ENCODE measurements at regions not wholly inside any gene's neighbourhood (a gene's known extent, or its start where the extent isn't known, plus 50 kb on each side); places are given as distances from the start of the nearest gene placed in this dataset.
A peak's percentile ranks its signal among the peaks of the same experiment; 100 is the strongest.

DNA sequence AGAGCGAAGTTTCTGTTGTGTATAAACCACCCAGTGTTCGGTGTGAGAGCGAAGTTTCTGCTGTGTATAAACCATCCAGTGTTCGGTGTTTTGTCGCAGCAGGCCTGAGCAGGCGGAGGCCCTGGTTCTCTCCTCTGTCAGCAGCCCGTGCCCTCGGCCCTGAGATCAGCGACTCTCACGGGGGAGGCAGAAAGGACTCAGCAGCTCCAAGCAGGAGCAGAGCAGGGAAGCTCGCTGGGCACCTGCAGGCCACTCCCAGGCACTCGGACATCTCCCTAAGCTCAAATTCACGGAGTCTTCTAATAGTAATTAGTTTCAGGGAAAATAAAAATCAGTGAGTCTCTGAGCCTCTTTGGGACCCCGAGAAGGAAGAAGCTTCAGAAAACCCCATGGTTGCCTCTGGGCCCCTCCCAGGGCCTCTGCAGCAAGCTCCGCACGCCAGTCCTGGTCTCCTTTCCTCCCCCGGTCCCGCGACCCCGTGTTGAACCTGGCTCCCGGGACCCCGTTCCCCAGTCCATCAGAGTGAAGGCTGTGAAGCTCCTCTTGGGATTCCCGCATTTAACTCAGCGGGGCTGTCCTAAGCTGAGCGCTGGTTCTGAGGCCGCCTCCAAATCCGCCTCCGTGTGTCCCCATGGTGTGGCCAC lies 81.9 kb upstream of the ADAMTS2 start:
- Mint-ChIP-seq H3K27me3 (no peaks in the 10 kb centered on the region), H3K27ac (no peak overlapping the region), H3K4me1 (no peaks in the 10 kb centered on the region), H3K4me3 (no peak overlapping the region), H3K9me3 (peaks cover 0 to 5% (median 2%) of the 10 kb centered on the region in 3 donors), H3K36me3 (no peaks in the 10 kb centered on the region)

DNA sequence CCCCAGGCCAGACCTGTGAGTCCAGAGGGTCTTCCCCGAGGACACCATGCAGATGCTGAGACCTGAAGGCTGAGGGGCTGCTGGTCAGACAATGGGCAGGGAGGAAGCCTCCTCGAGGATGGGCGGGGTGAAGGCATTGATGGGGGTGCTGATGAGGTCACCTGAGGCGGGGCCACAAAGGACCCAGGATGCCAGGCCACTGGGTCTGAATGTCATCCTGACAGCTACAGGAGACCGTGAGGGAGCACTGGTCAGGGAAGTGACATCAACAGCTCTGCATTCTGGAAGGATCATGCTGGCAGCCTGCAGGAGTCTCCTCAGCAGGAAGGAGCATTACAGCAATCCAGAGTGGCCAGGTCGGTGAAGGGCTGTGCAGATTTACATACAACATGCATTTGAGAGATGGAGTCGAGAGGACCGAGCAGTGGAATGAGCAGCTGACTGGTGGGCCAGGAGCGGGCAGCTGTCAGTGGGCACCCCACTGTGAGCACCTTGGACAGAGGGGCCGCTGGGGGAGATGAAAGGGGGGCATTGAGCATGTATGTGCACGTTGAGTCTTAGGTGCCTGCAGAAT lies 77.7 kb upstream of the ADAMTS2 start:
- peaks cover 0 to 5% (median 0%) of the 10 kb centered on the region in 3 donors for H3K9me3 Mint-ChIP-seq
- H3K27ac Mint-ChIP-seq, result peak overlapping the region in 1 of 3 donors; percentile 92
- H3K27me3 Mint-ChIP-seq, result peaks cover 2% of the 10 kb centered on the region
- no peaks in the 10 kb centered on the region for H3K36me3 Mint-ChIP-seq
- H3K4me3 Mint-ChIP-seq, result no peak overlapping the region
- no peaks in the 10 kb centered on the region for H3K4me1 Mint-ChIP-seq

DNA sequence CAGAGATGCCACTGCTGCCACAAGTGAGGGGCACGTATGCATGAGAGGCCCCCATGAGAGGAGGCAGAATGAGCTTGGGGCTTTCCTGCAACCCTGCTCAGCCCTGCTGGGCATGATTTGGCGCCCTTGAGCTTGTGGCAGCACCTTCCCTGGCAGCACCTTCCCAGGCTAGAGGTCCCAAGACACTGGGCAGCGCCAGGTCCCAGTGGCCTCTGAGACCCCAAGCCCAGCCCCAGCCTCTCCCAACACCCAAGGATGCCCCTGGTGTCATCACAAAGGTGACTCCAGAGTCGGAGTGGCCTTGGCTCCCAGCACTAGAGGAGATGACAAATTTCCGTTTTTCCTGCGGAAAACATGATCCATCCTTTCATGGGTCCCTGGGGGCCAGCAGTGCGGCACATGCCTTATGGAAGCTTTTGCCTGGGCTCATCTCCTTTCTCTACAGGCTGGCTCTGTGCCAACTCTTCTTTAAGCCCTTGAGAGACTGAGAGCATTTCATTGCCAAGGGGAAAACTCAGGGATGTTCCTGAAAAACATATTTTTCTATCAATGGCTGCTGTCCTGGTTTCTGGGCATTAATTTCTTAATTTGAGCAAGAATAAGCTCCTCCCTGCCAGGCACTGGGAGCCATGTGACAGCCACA lies 77.1 kb upstream of the ADAMTS2 start:
- Mint-ChIP-seq H3K4me3 (no peak overlapping the region), H3K4me1 (no peaks in the 10 kb centered on the region), H3K36me3 (no peaks in the 10 kb centered on the region), H3K9me3 (peaks cover 0 to 5% (median 0%) of the 10 kb centered on the region in 3 donors), H3K27me3 (peaks cover 2% of the 10 kb centered on the region), H3K27ac (peak overlapping the region in 1 of 3 donors; percentile 92)

DNA sequence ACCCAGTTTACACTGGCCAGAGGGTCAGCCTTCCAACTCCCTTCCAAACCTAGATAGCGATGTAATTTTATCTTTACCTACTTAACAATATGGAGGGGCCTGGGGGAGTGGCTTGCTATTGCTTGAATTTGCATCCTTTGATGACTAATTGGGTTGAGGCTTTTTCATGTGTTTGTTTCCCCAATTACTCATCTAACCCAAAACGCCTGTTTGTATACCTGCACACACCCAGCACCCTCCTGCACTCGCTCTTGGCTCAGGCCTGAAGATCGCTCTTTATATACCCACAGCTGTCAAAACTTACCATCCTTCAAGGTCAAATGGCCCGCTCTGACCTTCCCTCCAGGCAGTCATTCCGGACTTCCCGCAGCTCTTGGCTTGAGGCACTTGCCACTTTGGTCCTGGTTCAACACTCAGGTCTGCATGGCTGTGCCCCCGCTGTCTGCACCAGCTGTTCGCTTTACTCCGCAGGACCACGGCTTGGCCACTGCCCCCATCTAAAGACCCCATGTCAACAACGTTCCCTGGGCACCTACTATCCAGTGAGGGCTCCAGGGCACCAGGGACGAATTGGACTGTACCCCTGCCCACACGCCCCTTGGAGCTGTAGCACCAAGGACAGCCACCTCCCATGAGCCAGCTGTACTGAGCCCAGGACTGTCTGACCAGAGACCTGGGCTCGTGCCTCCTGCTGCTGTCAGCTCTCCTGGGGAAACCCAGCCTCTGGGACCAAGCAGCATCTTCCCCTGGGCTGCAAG lies 76.1 kb upstream of the ADAMTS2 start:
- Mint-ChIP-seq H3K9me3 (peaks cover 0 to 5% (median 0%) of the 10 kb centered on the region in 3 donors), H3K4me3 (no peak overlapping the region), H3K27me3 (peaks cover 5% of the 10 kb centered on the region), H3K27ac (peak overlapping the region in 1 of 3 donors; percentile 83), H3K36me3 (no peaks in the 10 kb centered on the region), H3K4me1 (peaks cover 0 to 2% (median 0%) of the 10 kb centered on the region in 3 donors)

DNA sequence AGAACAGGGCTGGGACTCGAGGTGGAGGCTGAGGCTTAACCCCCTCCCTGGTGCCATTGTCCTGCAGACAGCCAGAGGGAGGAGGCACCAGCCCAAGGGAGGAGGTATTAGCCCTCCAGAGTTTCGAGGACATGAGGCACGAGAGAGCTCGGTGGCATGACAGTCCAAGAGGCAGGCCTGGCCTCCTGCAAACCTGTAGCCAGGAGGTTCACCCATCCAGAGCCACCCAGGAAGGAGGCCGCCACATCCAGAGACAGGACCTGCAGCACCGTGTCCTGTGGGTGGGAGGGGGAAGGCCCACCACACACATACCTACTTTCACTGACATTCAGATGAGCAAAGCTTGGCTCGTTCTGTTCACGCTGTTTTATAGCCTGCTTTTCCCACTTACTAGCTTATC lies 75.2 kb upstream of the ADAMTS2 start:
- Mint-ChIP-seq H3K36me3 (no peaks in the 10 kb centered on the region), H3K27me3 (peaks cover 11% of the 10 kb centered on the region), H3K4me1 (peaks cover 0 to 2% (median 0%) of the 10 kb centered on the region in 3 donors), H3K4me3 (no peak overlapping the region), H3K27ac (no peak overlapping the region), H3K9me3 (peaks cover 0 to 6% (median 0%) of the 10 kb centered on the region in 3 donors)

DNA sequence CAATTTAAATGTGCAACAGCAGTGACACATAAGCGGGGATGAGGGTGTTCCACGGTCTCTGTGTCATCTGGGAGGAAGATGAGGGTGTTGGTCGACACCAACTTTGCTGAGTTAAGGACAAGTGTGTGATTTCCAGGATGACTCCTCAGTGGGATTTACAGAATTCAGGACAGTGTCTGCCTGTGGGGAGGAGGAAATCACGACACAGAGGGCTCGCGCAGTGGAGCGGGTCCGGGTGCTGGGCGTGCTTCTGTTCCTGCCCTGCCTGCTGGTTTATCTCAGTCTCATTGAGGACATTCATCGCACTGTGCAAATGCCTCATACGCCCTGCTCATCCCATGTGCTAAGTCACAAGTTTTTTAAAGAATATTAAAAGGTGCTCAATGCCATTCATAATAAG lies 73.7 kb upstream of the ADAMTS2 start:
- Mint-ChIP-seq H3K27me3 (peaks cover 12% of the 10 kb centered on the region), H3K4me3 (no peak overlapping the region), H3K4me1 (peaks cover 0 to 2% (median 0%) of the 10 kb centered on the region in 3 donors), H3K27ac (no peak overlapping the region), H3K9me3 (peaks cover 0 to 1% (median 0%) of the 10 kb centered on the region in 3 donors), H3K36me3 (no peaks in the 10 kb centered on the region)

GRCh38 chr5:179417696-179418095 lies 72.4 kb upstream of the ADAMTS2 start:
- H3K4me3 Mint-ChIP-seq, result no peak overlapping the region
- H3K27ac Mint-ChIP-seq, result no peak overlapping the region
- no peaks in the 10 kb centered on the region for H3K36me3 Mint-ChIP-seq
- peaks cover 12% of the 10 kb centered on the region for H3K27me3 Mint-ChIP-seq
- peaks cover 0 to 1% (median 0%) of the 10 kb centered on the region in 3 donors for H3K9me3 Mint-ChIP-seq
- H3K4me1 Mint-ChIP-seq, result peaks cover 0 to 2% (median 0%) of the 10 kb centered on the region in 3 donors

- Mint-ChIP-seq H3K4me1 (peaks cover 0 to 2% (median 0%) of the 10 kb centered on the region in 3 donors), H3K36me3 (no peaks in the 10 kb centered on the region)
Observed at GRCh38 chr5:179417016-179417415, 71.8 kb upstream of the ADAMTS2 start.

DNA sequence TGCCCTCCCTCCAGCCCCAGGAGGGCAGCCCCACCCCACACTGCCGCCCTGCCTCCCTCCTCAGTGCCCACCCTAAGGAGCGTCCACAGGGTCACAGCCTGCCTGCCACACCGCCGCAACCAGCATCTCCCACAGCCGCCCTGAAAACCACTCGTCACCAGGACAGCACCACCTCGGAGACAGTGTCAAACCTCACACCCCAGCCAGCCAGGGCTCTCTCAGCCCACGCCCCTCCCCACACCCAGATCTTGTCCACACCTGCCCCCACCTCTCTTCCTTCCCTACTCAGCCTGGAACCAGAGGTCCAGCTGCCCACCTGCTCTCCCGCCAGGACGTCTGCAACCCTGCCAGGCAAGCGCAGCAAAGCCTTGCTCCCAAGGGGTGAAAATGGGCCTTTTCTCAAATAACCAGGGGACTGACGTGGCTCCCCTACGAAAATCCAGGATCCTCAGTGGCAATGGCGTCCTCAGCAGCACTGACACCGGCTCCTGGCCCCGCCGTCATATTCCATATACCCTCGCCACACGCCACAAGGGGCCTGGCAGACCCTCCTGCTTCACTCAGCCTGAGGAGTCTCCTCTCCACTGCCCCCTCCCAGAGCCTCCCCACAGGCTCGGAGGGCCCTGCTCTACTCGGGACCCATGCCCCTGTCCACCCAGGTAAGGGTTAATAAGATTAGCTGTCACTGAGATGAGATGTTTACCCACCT lies 71.0 kb upstream of the ADAMTS2 start:
- H3K4me3 Mint-ChIP-seq, result no peak overlapping the region
- no peaks in the 10 kb centered on the region for H3K36me3 Mint-ChIP-seq

More at GRCh38 chr5:179417016-179417415, 71.8 kb upstream of the ADAMTS2 start:
- no peak overlapping the region for H3K27ac Mint-ChIP-seq
- H3K9me3 Mint-ChIP-seq, result peaks cover 0 to 1% (median 0%) of the 10 kb centered on the region in 3 donors
- H3K4me3 Mint-ChIP-seq, result no peak overlapping the region
- H3K27me3 Mint-ChIP-seq, result peaks cover 12% of the 10 kb centered on the region

GRCh38 chr5:179415291-179416060 lies 70.2 kb upstream of the ADAMTS2 start:
- H3K27me3 Mint-ChIP-seq, result peaks cover 11% of the 10 kb centered on the region
- no peak overlapping the region for H3K4me3 Mint-ChIP-seq
- peaks cover 0 to 2% (median 0%) of the 10 kb centered on the region in 3 donors for H3K4me1 Mint-ChIP-seq
- H3K9me3 Mint-ChIP-seq, result peaks cover 0 to 1% (median 0%) of the 10 kb centered on the region in 3 donors
- no peak overlapping the region for H3K27ac Mint-ChIP-seq
- H3K36me3 Mint-ChIP-seq, result no peaks in the 10 kb centered on the region

More for the DNA sequence above, 71.0 kb upstream of the ADAMTS2 start:
- Mint-ChIP-seq H3K4me1 (peaks cover 0 to 2% (median 0%) of the 10 kb centered on the region in 3 donors), H3K27me3 (peaks cover 11% of the 10 kb centered on the region), H3K27ac (no peak overlapping the region), H3K9me3 (peaks cover 0 to 1% (median 0%) of the 10 kb centered on the region in 3 donors)

- Mint-ChIP-seq H3K4me3 (no peak overlapping the region), H3K27ac (no peak overlapping the region), H3K27me3 (peaks cover 11% of the 10 kb centered on the region), H3K9me3 (peaks cover 0 to 1% (median 0%) of the 10 kb centered on the region in 3 donors), H3K4me1 (peaks cover 0 to 2% (median 0%) of the 10 kb centered on the region in 3 donors), H3K36me3 (peaks cover 2% of the 10 kb centered on the region)
Observed at GRCh38 chr5:179414459-179415261, 69.4 kb upstream of the ADAMTS2 start.

DNA sequence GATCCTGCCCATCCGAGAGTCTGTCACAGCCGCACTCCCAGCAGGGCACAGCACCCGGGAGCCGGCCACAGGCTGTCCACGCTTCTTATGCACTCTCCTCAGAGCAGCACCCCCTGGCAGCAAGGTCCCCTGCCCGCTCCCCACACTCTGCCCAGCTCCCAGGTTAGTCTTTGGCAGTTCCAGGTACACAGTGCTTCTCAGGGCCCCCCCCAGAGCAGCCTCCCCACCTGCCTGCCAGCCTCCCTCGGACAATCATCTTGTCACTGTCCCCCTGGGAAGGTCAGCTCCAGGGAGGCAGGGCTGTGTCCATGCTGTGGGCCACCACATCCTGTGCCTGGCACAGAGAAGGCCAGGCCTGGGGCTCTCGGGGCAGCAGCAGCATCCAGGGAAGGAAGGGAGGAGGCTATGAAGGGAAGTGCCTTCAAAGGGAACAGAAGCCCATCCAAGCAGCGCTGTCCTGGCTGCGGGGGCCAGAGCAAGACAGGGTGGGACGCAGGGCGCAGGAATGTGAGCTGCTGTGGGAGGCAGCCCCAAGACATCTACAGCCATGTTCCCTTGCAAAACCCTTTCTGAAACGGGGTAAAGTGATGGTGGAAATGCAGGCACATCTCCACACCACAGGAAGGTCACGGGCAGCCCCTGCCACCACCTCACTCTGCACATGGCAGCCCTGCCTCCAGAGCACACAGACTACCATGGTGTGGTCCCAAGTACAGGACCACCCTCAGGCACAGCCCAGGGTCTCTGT lies 68.6 kb upstream of the ADAMTS2 start:
- peaks cover 0 to 2% (median 0%) of the 10 kb centered on the region in 3 donors for H3K4me1 Mint-ChIP-seq
- H3K27ac Mint-ChIP-seq, result no peak overlapping the region
- peaks cover 0 to 1% (median 0%) of the 10 kb centered on the region in 3 donors for H3K9me3 Mint-ChIP-seq
- H3K27me3 Mint-ChIP-seq, result peaks cover 11% of the 10 kb centered on the region
- no peak overlapping the region for H3K4me3 Mint-ChIP-seq
- peaks cover 2% of the 10 kb centered on the region for H3K36me3 Mint-ChIP-seq

Measured in IgD-negative memory B cell (primary cell).